Uterus (tissue), 2 donors: ENCODE measurements at regions not wholly inside any gene's neighbourhood (a gene's known extent, or its start where the extent isn't known, plus 50 kb on each side); places are given as distances from the start of the nearest gene placed in this dataset.

ENCODE experiments used
- CTCF ChIP-seq, 4 experiments: fragments of 200-600 bp in 2 of 4; fragments of 450-650 bp in 2 of 4; sonication (generic) in 2 of 4; IDR thresholded peaks; one replicate each; pipeline ENCODE4 v1.5.1; 2016 to 2019; ENCODE audit warnings: antibody characterized with exemption in 4 of 4, mild to moderate bottlenecking in 2 of 4, moderate library complexity in 1 of 4
- POLR2A ChIP-seq, 2 donors: fragments of 450-650 bp; IDR thresholded peaks; one replicate each; pipeline ENCODE4 v1.6.1; 2016; ENCODE audit warnings: antibody characterized with exemption in 2 of 2, mild to moderate bottlenecking in 1 of 2, moderate library complexity in 1 of 2

DNA sequence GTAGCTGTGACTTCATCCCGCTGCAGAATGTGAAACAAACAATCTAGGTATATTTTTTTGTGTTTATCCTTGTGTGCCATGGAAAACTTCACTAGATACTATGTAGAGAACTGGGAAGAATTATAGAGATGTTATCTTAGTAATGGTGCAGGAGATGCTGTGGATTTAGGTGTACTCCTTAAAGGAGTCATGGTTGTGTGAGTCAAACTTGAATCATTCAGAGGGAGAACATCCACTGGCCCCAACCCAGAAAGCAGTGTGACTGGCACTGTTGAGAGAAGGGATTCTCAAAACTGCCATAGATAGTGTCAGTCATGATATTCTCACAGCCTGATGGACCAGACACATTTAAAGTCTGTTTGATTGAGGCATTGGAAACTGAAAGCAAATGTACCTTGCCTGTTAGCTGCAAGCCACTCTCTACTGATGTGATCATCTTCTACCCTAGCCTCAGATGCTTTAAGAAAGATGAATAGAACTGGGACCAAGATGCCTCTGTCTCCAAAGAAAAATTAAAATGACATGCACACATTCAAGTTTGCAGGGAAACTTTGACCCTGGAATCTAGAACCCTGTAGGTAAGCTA, 754.6 kb downstream of the MRPL39 start:
- TF ChIP-seq CTCF (IDR thresholded peaks at IDR 0.05) (no peak), POLR2A (IDR thresholded peaks at IDR 0.05) (no peak)
